Nephron progenitor cell (in vitro differentiated cells): ENCODE measurements at regions not wholly inside any gene's neighbourhood (a gene's known extent, or its start where the extent isn't known, plus 50 kb on each side); places are given as distances from the start of the nearest gene placed in this dataset.

ENCODE experiments used
- DNase-seq: peaks from one replicate; pipeline ENCODE4 v3.0.0; 2021
- H3K27ac Mint-ChIP-seq: 2 replicates; pipeline ENCODE4 v1.8.0; 2021; ENCODE audit warnings: mild to moderate bottlenecking, moderate library complexity, mixed read lengths
- H3K27me3 Mint-ChIP-seq: 2 replicates; pipeline ENCODE4 v1.8.0; 2021; ENCODE audit warnings: mild to moderate bottlenecking, low read depth, mixed read lengths; ENCODE audit not compliant: poor library complexity
- H3K36me3 Mint-ChIP-seq: 2 replicates; pipeline ENCODE4 v1.8.0; 2021; ENCODE audit warnings: low read depth, mixed read lengths
- H3K4me1 Mint-ChIP-seq: 2 replicates; pipeline ENCODE4 v1.8.0; 2021; ENCODE audit warnings: mixed read lengths
- H3K4me3 Mint-ChIP-seq: 2 replicates; pipeline ENCODE4 v1.8.0; 2021; ENCODE audit warnings: mild to moderate bottlenecking, moderate library complexity, mixed read lengths
- H3K9me3 Mint-ChIP-seq: 2 replicates; pipeline ENCODE4 v1.8.0; 2021; ENCODE audit warnings: mild to moderate bottlenecking, moderate library complexity, mixed read lengths
- CTCF ChIP-seq: fragments of 200-600 bp; sonication (generic); IDR thresholded peaks from 2 replicates; pipeline ENCODE4 v1.5.0; 2021; ENCODE audit warnings: antibody characterized with exemption

- H3K27me3 Mint-ChIP-seq: peaks cover 16% of the 10 kb centered on the region
- DNase-seq: no peak
- no peak overlapping the region for H3K4me3 Mint-ChIP-seq
- no peak overlapping the region for H3K27ac Mint-ChIP-seq
- peaks cover 23% of the 10 kb centered on the region for H3K4me1 Mint-ChIP-seq
- peaks cover 13% of the 10 kb centered on the region for H3K9me3 Mint-ChIP-seq
- no peak for TF ChIP-seq CTCF
- peaks cover 4% of the 10 kb centered on the region for H3K36me3 Mint-ChIP-seq
Observed at GRCh38 chr10:123375097-123375496, 220.9 kb downstream of the BUB3 start.

- TF ChIP-seq CTCF: no peak
- no peak overlapping the region for H3K27ac Mint-ChIP-seq
- H3K36me3 Mint-ChIP-seq: peaks cover 3% of the 10 kb centered on the region
- peaks cover 16% of the 10 kb centered on the region for H3K27me3 Mint-ChIP-seq
- peaks cover 7% of the 10 kb centered on the region for H3K9me3 Mint-ChIP-seq
- no peak overlapping the region for H3K4me3 Mint-ChIP-seq
- DNase-seq: no peak
- peaks cover 27% of the 10 kb centered on the region for H3K4me1 Mint-ChIP-seq
Observed at GRCh38 chr10:123375738-123376137, 221.5 kb downstream of the BUB3 start.

DNA sequence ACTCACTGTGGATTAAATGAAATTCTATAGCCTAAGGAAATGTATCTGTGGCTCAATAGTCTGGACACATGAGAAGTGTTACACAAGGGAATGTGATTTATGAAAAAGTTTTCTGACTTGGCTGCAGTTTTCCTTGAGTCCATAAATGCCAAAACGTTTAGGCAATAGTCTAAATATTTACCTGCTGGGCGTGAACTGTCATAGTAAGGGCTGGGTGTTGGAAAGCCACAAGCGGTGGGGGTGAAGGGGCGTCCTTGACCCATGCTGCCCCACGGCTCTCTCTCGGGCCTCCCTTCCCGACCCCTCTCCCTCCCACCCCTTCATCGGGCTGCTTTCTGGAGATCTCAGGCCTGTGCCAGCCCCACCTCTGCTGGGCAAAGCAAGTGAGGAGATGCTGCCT is 223.7 kb downstream of the BUB3 start:
- no peak for TF ChIP-seq CTCF
- peaks cover 16% of the 10 kb centered on the region for H3K27me3 Mint-ChIP-seq

GRCh38 chr10:123378302-123378701 is 224.1 kb downstream of the BUB3 start:
- peaks cover 35% of the 10 kb centered on the region for H3K4me1 Mint-ChIP-seq
- H3K9me3 Mint-ChIP-seq: no peaks in the 10 kb centered on the region

More for the DNA sequence above, 223.7 kb downstream of the BUB3 start:
- no peaks in the 10 kb centered on the region for H3K36me3 Mint-ChIP-seq
- no peaks in the 10 kb centered on the region for H3K9me3 Mint-ChIP-seq
- no peak for DNase-seq
- peaks cover 35% of the 10 kb centered on the region for H3K4me1 Mint-ChIP-seq
- no peak overlapping the region for H3K4me3 Mint-ChIP-seq
- H3K27ac Mint-ChIP-seq: no peak overlapping the region

DNA sequence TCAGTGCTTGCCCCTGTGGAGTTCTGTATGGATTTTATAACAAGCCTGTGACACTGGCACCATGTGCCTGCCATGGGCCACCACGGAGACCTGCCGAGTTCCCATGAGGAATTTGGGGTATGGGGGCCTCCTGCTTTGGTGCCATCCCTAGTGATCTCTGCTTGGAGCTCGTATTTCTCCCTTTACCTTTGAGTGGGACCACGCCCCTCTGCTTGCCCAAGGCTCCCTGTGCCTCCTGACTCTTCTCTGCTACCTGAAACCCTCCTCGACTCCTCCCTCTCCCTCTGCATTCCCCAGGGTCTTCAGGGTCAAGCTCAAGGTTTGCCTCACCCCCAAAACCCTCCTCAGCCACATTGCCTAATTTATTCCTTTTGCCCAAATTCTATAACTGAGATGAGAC is 225.0 kb downstream of the BUB3 start:
- Mint-ChIP-seq H3K36me3 (no peaks in the 10 kb centered on the region), H3K4me3 (no peak overlapping the region), H3K4me1 (peaks cover 35% of the 10 kb centered on the region), H3K27me3 (peaks cover 11% of the 10 kb centered on the region), H3K9me3 (no peaks in the 10 kb centered on the region), H3K27ac (no peak overlapping the region)
- no peak for DNase-seq
- no peak for TF ChIP-seq CTCF

More at GRCh38 chr10:123378302-123378701, 224.1 kb downstream of the BUB3 start:
- H3K27me3 Mint-ChIP-seq: peaks cover 14% of the 10 kb centered on the region
- no peaks in the 10 kb centered on the region for H3K36me3 Mint-ChIP-seq
- H3K4me3 Mint-ChIP-seq: no peak overlapping the region
- DNase-seq: no peak
- no peak for TF ChIP-seq CTCF
- no peak overlapping the region for H3K27ac Mint-ChIP-seq

DNA sequence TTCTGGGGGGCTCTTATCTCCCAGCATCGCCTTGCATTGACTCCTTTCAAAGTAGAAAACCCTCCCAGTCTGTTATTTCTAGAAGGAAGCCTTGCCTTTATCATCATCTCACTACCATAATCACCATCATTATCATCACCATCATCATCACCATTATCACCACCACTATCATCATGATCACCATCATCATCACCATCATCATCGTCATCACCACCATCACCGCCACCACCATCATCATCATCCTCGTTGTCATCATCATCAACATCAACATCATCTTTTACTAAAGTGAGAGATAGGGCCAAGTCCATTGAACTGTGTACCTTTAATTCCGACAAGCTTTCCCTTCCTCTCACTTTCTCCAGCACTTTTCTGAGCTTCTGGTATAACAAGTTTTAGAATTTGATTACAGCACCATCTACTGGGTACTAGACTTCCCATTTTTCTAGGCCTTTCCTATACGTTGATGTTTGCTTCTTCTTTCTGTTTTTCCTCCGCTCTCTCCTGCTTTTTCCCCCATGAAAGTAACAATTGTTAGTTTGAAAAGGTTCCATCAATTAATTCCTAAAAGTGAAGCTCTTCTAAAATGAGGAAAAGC is 226.4 kb downstream of the BUB3 start:
- no peaks in the 10 kb centered on the region for H3K36me3 Mint-ChIP-seq
- no peak for TF ChIP-seq CTCF
- DNase-seq: no peak

More for the DNA sequence above, 226.4 kb downstream of the BUB3 start:
- Mint-ChIP-seq H3K27me3 (peaks cover 14% of the 10 kb centered on the region), H3K9me3 (peaks cover 4% of the 10 kb centered on the region), H3K4me1 (peaks cover 35% of the 10 kb centered on the region), H3K27ac (no peak overlapping the region), H3K4me3 (no peak overlapping the region)
